A673 (cell line): ENCODE measurements at regions not wholly inside any gene's neighbourhood (a gene's known extent, or its start where the extent isn't known, plus 50 kb on each side); places are given as distances from the start of the nearest gene placed in this dataset.

Source experiments
- CTCF ChIP-seq: fragments of 300-800, 200-600 bp; sonication (generic); conservative IDR thresholded peaks from 2 replicates; pipeline ENCODE4 v1.5.1; 2017; ENCODE audit warnings: low read depth, mild to moderate bottlenecking, antibody characterized with exemption, low read length, moderate library complexity, mixed read lengths
- EZH2 ChIP-seq: fragments of 200-600 bp; sonication (generic); IDR thresholded peaks from 2 replicates; pipeline ENCODE4 v1.6.1; 2017; ENCODE audit warnings: borderline replicate concordance, low read depth, mild to moderate bottlenecking, mixed read lengths, antibody characterized with exemption, low read length; ENCODE audit not compliant: poor library complexity, severe bottlenecking

- TF ChIP-seq CTCF (no peak), EZH2 (no peak)
Measured at GRCh38 chr4:174105202-174105601, 178.3 kb downstream of the FBXO8 start.
